Esophagus muscularis mucosa (tissue), 4 donors: ENCODE measurements at regions not wholly inside any gene's neighbourhood (a gene's known extent, or its start where the extent isn't known, plus 50 kb on each side); places are given as distances from the start of the nearest gene placed in this dataset.

Experiments used
- CTCF ChIP-seq, 3 experiments: fragments of 200-600 bp in 2 of 3; fragments of 450-650 bp in 1 of 3; sonication (generic) in 2 of 3; IDR thresholded peaks; one replicate each; pipeline ENCODE4 v1.5.1; 2017 to 2019; ENCODE audit warnings: antibody characterized with exemption in 3 of 3, mild to moderate bottlenecking in 2 of 3, moderate library complexity in 1 of 3
- EP300 ChIP-seq: sonication (generic); formaldehyde crosslinking; IDR thresholded peaks from one replicate; pipeline ENCODE4 v1.6.1; 2017; ENCODE audit warnings: antibody characterized with exemption
- POLR2A ChIP-seq: fragments of 450-650 bp; IDR thresholded peaks from one replicate; pipeline ENCODE4 v1.6.1; 2017; ENCODE audit warnings: antibody characterized with exemption, moderate library complexity, mild to moderate bottlenecking, low read depth
- POLR2AphosphoS5 ChIP-seq, 2 donors: sonication (generic); formaldehyde crosslinking; IDR thresholded peaks; one replicate each; pipeline ENCODE4 v1.6.1; 2017; ENCODE audit warnings: antibody characterized with exemption in 2 of 2

GRCh38 chr2:211138551-211138950 is 582.2 kb downstream of the CPS1 start:
- no peak for TF ChIP-seq CTCF (IDR thresholded peaks at IDR 0.05)
- TF ChIP-seq EP300: no peak
- TF ChIP-seq POLR2A: no peak
- no peak for TF ChIP-seq POLR2AphosphoS5 (IDR thresholded peaks at IDR 0.05)
